Kidney (tissue), 13 donors: ENCODE measurements at regions not wholly inside any gene's neighbourhood (a gene's known extent, or its start where the extent isn't known, plus 50 kb on each side); places are given as distances from the start of the nearest gene placed in this dataset.

Source experiments
- DNase-seq, 5 donors: peaks; one replicate each; pipeline ENCODE4 v3.0.0-alpha.2; 2013 to 2020
- FAIRE-seq: peaks from 2 replicates; lab custom pipeline; 2012; peaks lifted over from hg19 to GRCh38; lab: Jason Lieb, UNC
- H3K27ac ChIP-seq, 2 donors: one replicate each; pipeline ENCODE4 v1.7.0; 2013; ENCODE audit warnings: low read depth in 2 of 2, low read length in 2 of 2, inconsistent platforms in 1 of 2
- H3K27me3 ChIP-seq: one replicate; pipeline ENCODE4 v1.7.1; 2013; ENCODE audit warnings: low read length, inconsistent platforms; ENCODE audit not compliant: control insufficient read depth, insufficient read depth
- H3K36me3 ChIP-seq, 3 donors: one replicate each; pipeline versions ENCODE4 v1.7.0 to v1.7.1; 2013; ENCODE audit warnings: low read length in 3 of 3, control low read depth in 1 of 3, inconsistent platforms in 1 of 3; ENCODE audit not compliant: insufficient read depth in 3 of 3, control insufficient read depth in 2 of 3
- H3K4me1 ChIP-seq, 3 donors: one replicate each; pipeline versions ENCODE4 v1.7.0 to v1.7.1; 2013; ENCODE audit warnings: low read length in 3 of 3, inconsistent platforms in 1 of 3, low read depth in 1 of 3; ENCODE audit not compliant: control insufficient read depth in 2 of 3, insufficient read depth in 2 of 3
- H3K4me3 ChIP-seq, 3 donors: one replicate each; pipeline versions ENCODE4 v1.7.0 to v1.8.1; 2013; ENCODE audit warnings: low read length in 3 of 3, control low read depth in 1 of 3, inconsistent platforms in 1 of 3
- H3K9ac ChIP-seq, 3 donors: one replicate each; pipeline versions ENCODE4 v1.7.0 to v1.7.1; 2013; ENCODE audit warnings: low read length in 3 of 3, control low read depth in 1 of 3, inconsistent platforms in 1 of 3
- H3K9me3 ChIP-seq, 3 donors: one replicate each; pipeline versions ENCODE4 v1.7.0 to v1.7.1; 2013; ENCODE audit warnings: low read length in 3 of 3, control low read depth in 1 of 3, inconsistent platforms in 1 of 3; ENCODE audit not compliant: control insufficient read depth in 2 of 3, insufficient read depth in 1 of 3
- intact Hi-C: fragments of 100-400 bp; cut with DNase I; formaldehyde crosslinking; loops from one replicate; pipeline ENCODE4 v1.11.1; 2022
- TF ChIP-seq, protein P1 (sequence below): IDR thresholded peaks from 3 replicates; pipeline ENCODE4 v1.5.1; 2012; ENCODE audit warnings: mild to moderate bottlenecking, moderate library complexity, borderline replicate concordance; ENCODE audit not compliant: insufficient read depth; ENCODE audit errors: extremely low read depth
- donor health status: control.
- donor health status: control.
- donor health status: control.
- donor health status: control.
- donor health status: control.
- donor health status: DM: yes; HTN: yes; CAD: no.
- donor health status: Normal renal cell carcinoma (clear cell type).

DNA sequence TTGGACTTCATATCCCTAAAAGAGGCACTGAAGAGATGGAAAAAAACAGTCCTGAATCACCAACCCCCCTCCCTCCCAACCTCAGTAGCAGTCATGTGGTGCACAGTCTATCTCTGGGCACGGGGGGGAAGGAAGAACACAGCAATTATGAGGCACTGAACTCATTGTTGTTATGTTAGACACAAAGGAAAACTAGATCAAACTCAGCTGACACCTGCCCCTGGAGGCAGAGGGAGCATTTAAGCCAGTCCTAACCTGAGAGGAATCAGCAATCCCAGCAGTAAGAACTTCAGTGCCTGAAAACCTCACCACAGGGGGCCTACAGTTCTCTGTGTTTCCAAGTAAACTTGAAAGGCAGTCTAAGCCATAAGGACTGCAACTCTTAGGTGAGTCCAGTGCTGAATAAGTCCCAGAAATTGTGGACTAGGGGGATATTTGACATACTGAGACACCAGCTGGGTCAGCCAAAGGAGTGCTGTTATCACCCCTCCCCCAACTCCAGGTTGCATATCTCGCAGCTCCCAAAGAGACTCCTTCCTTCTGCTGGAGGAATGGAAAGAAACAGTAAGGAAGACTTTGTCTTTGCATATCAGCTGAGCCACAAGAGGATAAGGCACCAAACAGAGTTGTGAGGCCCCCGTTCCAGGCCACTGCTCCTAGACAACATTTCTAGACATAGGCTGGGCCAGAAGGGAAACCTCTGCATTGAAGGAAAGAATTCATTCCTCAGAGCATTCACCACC lies 72.5 kb downstream of the GLYATL1 start:
- DNase-seq (no peak), FAIRE-seq (no peak)
- no peaks in the 10 kb centered on the region for H3K36me3 ChIP-seq
- H3K9me3 ChIP-seq: no peaks in the 10 kb centered on the region
- TF ChIP-seq, protein P1, sequence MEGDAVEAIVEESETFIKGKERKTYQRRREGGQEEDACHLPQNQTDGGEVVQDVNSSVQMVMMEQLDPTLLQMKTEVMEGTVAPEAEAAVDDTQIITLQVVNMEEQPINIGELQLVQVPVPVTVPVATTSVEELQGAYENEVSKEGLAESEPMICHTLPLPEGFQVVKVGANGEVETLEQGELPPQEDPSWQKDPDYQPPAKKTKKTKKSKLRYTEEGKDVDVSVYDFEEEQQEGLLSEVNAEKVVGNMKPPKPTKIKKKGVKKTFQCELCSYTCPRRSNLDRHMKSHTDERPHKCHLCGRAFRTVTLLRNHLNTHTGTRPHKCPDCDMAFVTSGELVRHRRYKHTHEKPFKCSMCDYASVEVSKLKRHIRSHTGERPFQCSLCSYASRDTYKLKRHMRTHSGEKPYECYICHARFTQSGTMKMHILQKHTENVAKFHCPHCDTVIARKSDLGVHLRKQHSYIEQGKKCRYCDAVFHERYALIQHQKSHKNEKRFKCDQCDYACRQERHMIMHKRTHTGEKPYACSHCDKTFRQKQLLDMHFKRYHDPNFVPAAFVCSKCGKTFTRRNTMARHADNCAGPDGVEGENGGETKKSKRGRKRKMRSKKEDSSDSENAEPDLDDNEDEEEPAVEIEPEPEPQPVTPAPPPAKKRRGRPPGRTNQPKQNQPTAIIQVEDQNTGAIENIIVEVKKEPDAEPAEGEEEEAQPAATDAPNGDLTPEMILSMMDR: no peak
- H3K4me3 ChIP-seq: no peak overlapping the region
- H3K9ac ChIP-seq: no peak overlapping the region
- H3K27ac ChIP-seq: no peak overlapping the region
- no peaks in the 10 kb centered on the region for H3K27me3 ChIP-seq
- intact Hi-C loops: no loop called here
- H3K4me1 ChIP-seq: no peaks in the 10 kb centered on the region

DNA sequence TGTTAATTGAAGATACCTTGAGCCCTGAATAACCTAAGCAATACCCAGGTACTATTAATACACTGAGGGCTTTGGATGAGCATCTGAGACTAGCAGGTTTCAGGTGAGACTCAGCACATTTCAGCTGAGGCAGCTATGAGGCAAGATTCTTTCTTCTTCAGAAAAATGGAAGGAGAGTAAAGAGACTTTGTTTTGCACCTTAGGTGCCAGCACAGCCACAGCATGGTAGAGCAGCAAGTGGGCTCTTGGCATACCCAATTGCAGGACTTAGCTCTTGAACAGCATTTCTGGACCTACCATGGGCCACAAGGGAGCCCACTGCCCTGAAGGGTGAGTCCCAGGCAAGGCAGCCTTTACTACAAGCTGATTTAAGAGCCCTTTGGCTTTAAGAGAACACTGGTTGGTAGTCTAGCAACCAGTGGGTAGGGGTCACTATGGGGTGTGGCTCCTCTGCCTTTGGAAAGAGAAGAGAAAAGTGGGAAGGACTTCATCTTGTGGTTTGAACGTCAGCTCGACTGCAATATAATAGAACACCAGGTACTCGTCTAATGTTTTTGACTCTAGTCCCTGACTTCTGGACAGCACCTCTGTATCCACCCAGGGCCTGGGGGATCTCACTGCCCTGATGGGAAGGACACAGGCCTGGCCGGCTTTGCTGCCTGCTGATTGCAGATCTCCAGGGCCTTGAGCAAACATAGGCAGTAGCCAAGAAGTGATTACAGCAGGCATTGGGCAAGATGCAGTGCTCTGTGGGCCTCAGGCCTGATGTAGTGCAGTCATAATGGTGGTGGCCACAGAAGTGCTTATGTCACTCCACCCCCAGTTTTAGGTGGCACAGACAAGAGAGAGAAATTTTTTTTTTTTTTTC lies 73.3 kb downstream of the GLYATL1 start:
- Histone ChIP-seq H3K9me3 (no peaks in the 10 kb centered on the region), H3K9ac (no peak overlapping the region), H3K36me3 (no peaks in the 10 kb centered on the region), H3K27ac (no peak overlapping the region), H3K27me3 (no peaks in the 10 kb centered on the region), H3K4me3 (no peak overlapping the region), H3K4me1 (no peaks in the 10 kb centered on the region)
- DNase-seq: no peak
- FAIRE-seq: no peak
- TF ChIP-seq, protein P1: no peak
- intact Hi-C loops: no loop called here

DNA sequence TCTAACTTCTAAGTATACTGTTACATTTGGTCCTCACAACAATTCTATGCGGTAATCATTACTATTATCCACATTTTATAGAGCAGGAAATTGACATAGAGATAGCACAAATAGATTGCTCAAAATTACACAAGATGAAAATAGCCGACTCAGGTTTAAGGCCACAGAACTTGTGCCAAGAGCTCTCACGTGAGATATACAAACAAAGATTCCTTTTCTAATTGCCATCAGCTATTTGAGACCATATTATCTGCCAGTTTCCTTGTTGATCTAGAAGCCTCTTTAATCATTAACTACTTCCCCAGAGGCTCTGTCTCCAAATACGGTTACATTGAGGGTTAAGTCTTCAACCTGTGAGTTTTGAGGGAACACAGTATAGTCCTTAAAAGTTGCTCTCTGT lies 61.0 kb upstream of the GLYATL1B start:
- intact Hi-C loops: no loop called here
- no peak for FAIRE-seq
- Histone ChIP-seq H3K27me3 (no peaks in the 10 kb centered on the region), H3K36me3 (no peaks in the 10 kb centered on the region), H3K27ac (no peak overlapping the region), H3K9me3 (no peaks in the 10 kb centered on the region), H3K4me3 (no peak overlapping the region), H3K4me1 (no peaks in the 10 kb centered on the region), H3K9ac (no peak overlapping the region)
- DNase-seq: peak in 1 of 5 donors; percentile 0
- TF ChIP-seq, protein P1: no peak
